ENCODE measurements at regions not wholly inside any gene's neighbourhood (a gene's known extent, or its start where the extent isn't known, plus 50 kb on each side); places are given as distances from the start of the nearest gene placed in this dataset.

- no peak for TF ChIP-seq CTCF (IDR thresholded peaks at IDR 0.05)
Measured at GRCh38 chr11:29676993-29677392, 339.8 kb downstream of the KCNA4 start.

DNA sequence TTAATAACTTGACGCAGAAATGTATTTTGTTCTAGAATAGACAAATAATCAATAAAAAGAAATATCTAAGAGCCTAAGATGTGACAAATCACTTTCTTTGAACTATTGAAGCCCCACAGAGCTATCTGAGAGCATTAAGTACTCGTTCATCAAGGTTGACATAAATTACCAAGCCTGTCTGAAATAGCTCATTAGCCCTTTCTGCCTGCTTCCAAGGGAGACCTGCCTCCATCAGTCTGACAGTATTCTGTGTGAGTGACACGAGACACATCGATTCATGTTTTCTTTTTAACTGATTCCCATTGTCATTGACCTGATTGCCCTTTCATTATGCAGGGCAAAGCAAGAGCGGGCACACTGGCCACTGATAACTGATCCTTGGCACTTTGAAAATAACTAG is 347.5 kb downstream of the KCNA4 start:
- TF ChIP-seq CTCF (IDR thresholded peaks at IDR 0.05) = no peak

DNA sequence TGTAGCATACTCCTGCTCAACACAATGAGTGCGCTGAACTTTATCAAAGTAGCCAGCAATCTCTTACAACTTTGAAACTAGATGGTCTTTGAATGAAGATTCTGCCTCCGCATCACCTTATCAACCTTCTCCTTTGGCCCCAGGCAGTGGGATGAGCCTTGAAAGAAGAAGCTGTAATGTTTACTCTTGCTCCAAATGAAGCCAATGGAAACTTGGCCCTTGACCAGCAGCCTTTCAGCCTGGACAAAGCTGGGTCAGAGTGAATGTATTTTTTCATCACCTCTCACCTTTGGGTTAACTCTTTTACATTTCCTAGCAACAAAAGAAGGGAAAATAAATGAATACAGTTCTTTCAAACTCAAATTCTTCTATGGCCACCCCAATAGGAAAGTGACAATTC is 359.1 kb downstream of the KCNA4 start:
- TF ChIP-seq CTCF (IDR thresholded peaks at IDR 0.05) = no peak

- TF ChIP-seq CTCF (IDR thresholded peaks at IDR 0.05) = no peak
Measured at GRCh38 chr11:29656597-29656996, 360.2 kb downstream of the KCNA4 start.

DNA sequence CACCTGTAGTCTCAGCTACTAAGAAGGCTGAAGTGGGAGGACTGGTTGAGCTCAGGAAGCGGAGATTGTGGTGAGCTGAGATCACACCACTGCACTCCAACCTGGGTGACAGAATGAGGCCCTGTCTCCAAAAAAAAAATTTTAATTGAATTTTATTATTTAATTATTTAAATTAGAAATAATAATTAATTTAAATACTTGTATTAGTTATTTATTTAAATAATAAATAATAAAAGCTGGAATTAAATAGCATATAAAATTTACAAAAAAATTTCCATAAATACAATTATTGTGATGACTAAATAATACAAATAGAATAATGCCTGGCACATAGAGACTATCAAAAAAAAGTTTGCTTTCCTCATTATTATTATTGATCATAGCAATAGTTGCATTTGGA is 371.5 kb downstream of the KCNA4 start:
- TF ChIP-seq CTCF (IDR thresholded peaks at IDR 0.05) = no peak

GRCh38 chr11:29641201-29641600 is 375.6 kb downstream of the KCNA4 start:
- no peak for TF ChIP-seq CTCF (IDR thresholded peaks at IDR 0.05)

DNA sequence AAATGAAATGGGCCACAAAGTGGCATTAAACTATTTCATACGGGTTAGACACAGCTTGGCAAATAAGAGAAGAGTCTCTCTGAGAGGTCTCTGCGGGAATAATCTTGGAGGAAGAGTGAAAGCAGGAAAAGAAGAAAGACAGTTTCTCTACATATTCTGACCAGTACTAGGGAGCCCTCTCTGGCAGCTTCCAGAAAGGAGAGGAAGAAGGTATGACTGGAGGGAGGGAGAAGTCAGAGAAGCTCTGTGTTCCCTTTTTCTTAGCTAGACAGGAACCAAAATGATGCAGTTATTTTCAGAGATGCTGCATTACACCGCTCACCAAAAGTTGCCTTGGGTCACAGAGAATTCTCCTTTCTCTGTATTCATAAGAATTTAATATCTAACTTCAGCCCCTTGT is 382.1 kb downstream of the KCNA4 start:
- TF ChIP-seq CTCF (IDR thresholded peaks at IDR 0.05) = no peak

DNA sequence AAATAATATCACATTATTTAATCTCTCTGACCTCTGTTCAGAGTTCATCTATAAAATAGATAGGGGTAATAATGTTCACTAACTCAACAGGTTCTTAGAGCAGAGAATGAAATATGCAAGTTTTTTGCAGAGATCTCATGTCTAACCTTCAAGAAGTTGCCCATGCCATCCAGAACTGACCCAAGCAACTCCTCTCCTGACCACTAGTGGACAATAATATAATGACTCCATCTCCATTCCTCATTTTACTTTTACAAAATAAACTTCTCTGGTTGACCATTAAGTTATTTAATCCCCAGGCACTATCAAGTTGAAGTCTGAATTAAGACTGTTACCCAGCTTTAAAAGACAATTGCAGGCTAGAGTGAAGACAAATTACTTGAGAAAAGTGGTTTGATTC is 382.6 kb downstream of the KCNA4 start:
- TF ChIP-seq CTCF (IDR thresholded peaks at IDR 0.05) = peak; percentile 29; the same call in 1 of the 2 replicates

Data from LNCAP (cell line).